Osteocyte (in vitro differentiated cells): ENCODE measurements at regions not wholly inside any gene's neighbourhood (a gene's known extent, or its start where the extent isn't known, plus 50 kb on each side); places are given as distances from the start of the nearest gene placed in this dataset.

Source experiments
- DNase-seq: peaks from one replicate; pipeline ENCODE4 v3.0.0; 2021; ENCODE audit warnings: mixed read lengths; ENCODE audit not compliant: unreplicated experiment; ENCODE audit errors: extremely low spot score
- H3K27ac Mint-ChIP-seq: one replicate; pipeline ENCODE4 v1.8.0; 2021; ENCODE audit warnings: mild to moderate bottlenecking, mixed read lengths; ENCODE audit not compliant: unreplicated experiment
- H3K27me3 Mint-ChIP-seq: one replicate; pipeline ENCODE4 v1.8.0; 2021; ENCODE audit warnings: mixed read lengths; ENCODE audit not compliant: unreplicated experiment
- H3K36me3 Mint-ChIP-seq: one replicate; pipeline ENCODE4 v1.8.0; 2021; ENCODE audit warnings: mixed read lengths; ENCODE audit not compliant: unreplicated experiment
- H3K4me1 Mint-ChIP-seq: one replicate; pipeline ENCODE4 v1.8.0; 2021; ENCODE audit warnings: mixed read lengths; ENCODE audit not compliant: unreplicated experiment
- H3K4me3 Mint-ChIP-seq: one replicate; pipeline ENCODE4 v1.8.0; 2021; ENCODE audit warnings: mild to moderate bottlenecking, moderate library complexity, mixed read lengths; ENCODE audit not compliant: unreplicated experiment
- H3K9me3 Mint-ChIP-seq: one replicate; pipeline ENCODE4 v1.8.0; 2021; ENCODE audit warnings: mixed read lengths; ENCODE audit not compliant: unreplicated experiment
- CTCF ChIP-seq: fragments of 200-600 bp; sonication (generic); IDR thresholded peaks from 2 replicates; pipeline ENCODE4 v1.5.0; 2021; ENCODE audit warnings: antibody characterized with exemption, mild to moderate bottlenecking, moderate library complexity

DNA sequence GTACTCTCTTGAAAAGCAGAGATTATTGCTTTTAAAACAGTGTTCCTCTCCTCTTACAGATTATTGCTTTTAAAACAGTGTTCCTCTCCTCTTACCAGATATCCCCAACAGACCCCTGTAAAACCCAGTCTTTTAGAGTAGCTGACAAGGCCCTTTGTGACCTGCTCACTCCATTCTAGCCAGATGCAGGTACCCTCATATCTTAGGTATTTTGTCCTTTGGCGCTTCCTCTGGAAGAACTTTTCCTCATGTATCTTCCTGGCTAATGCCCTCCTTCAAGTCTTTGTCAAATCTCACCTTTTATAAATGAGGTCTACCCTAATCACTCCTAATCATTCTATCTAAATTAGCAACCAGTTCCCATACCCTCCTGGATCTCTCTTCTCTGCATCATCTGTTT is 536.0 kb downstream of the BTBD3 start:
- Mint-ChIP-seq H3K36me3 (no peaks in the 10 kb centered on the region), H3K27ac (no peak overlapping the region), H3K27me3 (no peaks in the 10 kb centered on the region), H3K9me3 (peaks cover 10% of the 10 kb centered on the region), H3K4me1 (no peaks in the 10 kb centered on the region), H3K4me3 (no peak overlapping the region)
- no peak for DNase-seq
- TF ChIP-seq CTCF = no peak

GRCh38 chr20:12455148-12455547 is 537.5 kb downstream of the BTBD3 start:
- Mint-ChIP-seq H3K27me3 (no peaks in the 10 kb centered on the region), H3K4me3 (no peak overlapping the region), H3K9me3 (peaks cover 4% of the 10 kb centered on the region), H3K27ac (no peak overlapping the region), H3K36me3 (no peaks in the 10 kb centered on the region), H3K4me1 (no peaks in the 10 kb centered on the region)
- no peak for TF ChIP-seq CTCF
- no peak for DNase-seq

- no peaks in the 10 kb centered on the region for H3K36me3 Mint-ChIP-seq
- no peaks in the 10 kb centered on the region for H3K4me1 Mint-ChIP-seq
Observed at GRCh38 chr20:12458241-12458640, 540.5 kb downstream of the BTBD3 start.

GRCh38 chr20:12464036-12464435 is 544.7 kb upstream of the SPTLC3 start:
- Mint-ChIP-seq H3K9me3 (peaks cover 28% of the 10 kb centered on the region), H3K27me3 (no peaks in the 10 kb centered on the region), H3K4me1 (no peaks in the 10 kb centered on the region), H3K4me3 (no peak overlapping the region), H3K36me3 (no peaks in the 10 kb centered on the region), H3K27ac (no peak overlapping the region)
- DNase-seq = no peak
- TF ChIP-seq CTCF = no peak

More at GRCh38 chr20:12458241-12458640, 540.5 kb downstream of the BTBD3 start:
- H3K27me3 Mint-ChIP-seq = no peaks in the 10 kb centered on the region
- H3K9me3 Mint-ChIP-seq = peaks cover 13% of the 10 kb centered on the region
- H3K27ac Mint-ChIP-seq = no peak overlapping the region
- H3K4me3 Mint-ChIP-seq = no peak overlapping the region
- no peak for TF ChIP-seq CTCF
- DNase-seq = no peak

DNA sequence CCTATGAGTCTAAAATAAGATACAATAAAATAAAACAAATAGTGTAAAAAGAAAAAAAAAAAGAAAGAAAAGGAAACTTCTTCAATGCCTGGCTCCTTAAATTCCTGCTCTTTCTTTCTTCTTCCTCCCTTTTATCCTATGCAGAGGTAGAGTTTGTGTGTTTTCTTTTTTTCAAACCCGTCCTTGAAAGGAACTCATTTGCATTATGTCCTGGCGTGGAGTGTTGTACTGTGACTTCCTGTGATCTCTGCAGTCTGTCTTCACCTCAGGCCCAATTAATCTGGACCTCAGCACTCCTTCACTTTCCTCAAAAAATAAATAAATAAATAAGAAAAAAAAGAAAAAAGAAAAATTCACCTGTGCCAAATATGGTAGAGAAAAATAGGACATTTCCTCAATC is 541.9 kb upstream of the SPTLC3 start:
- H3K36me3 Mint-ChIP-seq = no peaks in the 10 kb centered on the region
- peaks cover 25% of the 10 kb centered on the region for H3K9me3 Mint-ChIP-seq
- no peaks in the 10 kb centered on the region for H3K27me3 Mint-ChIP-seq
- H3K4me1 Mint-ChIP-seq = no peaks in the 10 kb centered on the region
- DNase-seq = no peak
- no peak overlapping the region for H3K27ac Mint-ChIP-seq
- TF ChIP-seq CTCF = no peak
- H3K4me3 Mint-ChIP-seq = no peak overlapping the region
